H1 (cell line): ENCODE measurements at regions not wholly inside any gene's neighbourhood (a gene's known extent, or its start where the extent isn't known, plus 50 kb on each side); places are given as distances from the start of the nearest gene placed in this dataset.

ENCODE experiments used
- CTCF ChIA-PET: fragments of 300-600 bp; sonication (Branson Sonifier 250); formaldehyde crosslinking; loops from one replicate; lab custom pipeline; 2021; ENCODE audit not compliant: partially characterized antibody; lab: Charles Lee
- POLR2A ChIA-PET: fragments of 300-600 bp; sonication (Branson Sonifier 250); formaldehyde crosslinking; loops from one replicate; lab custom pipeline; 2021; ENCODE audit warnings: inconsistent platforms; ENCODE audit not compliant: partially characterized antibody; lab: Charles Lee
- DNase-seq, 2 experiments: peaks; one replicate each; pipeline versions ENCODE4 v3.0.0 to v3.0.0-alpha.2; 2010 to 2022; ENCODE audit warnings: low spot score in 2 of 2, low read depth in 1 of 2, mixed read lengths in 1 of 2
- FAIRE-seq: peaks from 2 replicates; lab custom pipeline; 2011; peaks lifted over from hg19 to GRCh38; lab: Jason Lieb, UNC
- H2AFZ ChIP-seq: 2 replicates; pipeline ENCODE4 v1.8.1; 2012; ENCODE audit warnings: low read length, inconsistent platforms
- H2AK5ac ChIP-seq: 2 replicates; pipeline ENCODE4 v1.6.1; 2013; ENCODE audit warnings: low read depth, low read length
- H2BK120ac ChIP-seq: replicated peaks from 2 replicates; pipeline ENCODE3; 2013; ENCODE audit warnings: low read depth, low read length, inconsistent platforms
- H2BK12ac ChIP-seq: 2 replicates; pipeline ENCODE4 v1.6.1; 2013; ENCODE audit warnings: low read depth, low read length
- H2BK15ac ChIP-seq: 2 replicates; pipeline ENCODE4 v1.6.1; 2013; ENCODE audit warnings: low read length
- H2BK20ac ChIP-seq: 2 replicates; pipeline ENCODE4 v1.6.1; 2013; ENCODE audit warnings: low read length
- H2BK5ac ChIP-seq: 2 replicates; pipeline ENCODE4 v1.6.1; 2013; ENCODE audit warnings: low read depth, low read length
- H3K14ac ChIP-seq: 2 replicates; pipeline ENCODE4 v1.6.1; 2013; ENCODE audit warnings: inconsistent platforms; ENCODE audit not compliant: insufficient read length
- H3K18ac ChIP-seq: 2 replicates; pipeline ENCODE4 v1.6.1; 2013; ENCODE audit warnings: low read length; ENCODE audit errors: extremely low read depth
- H3K23ac ChIP-seq: 2 replicates; pipeline ENCODE4 v1.6.1; 2013; ENCODE audit warnings: inconsistent platforms; ENCODE audit not compliant: insufficient read length
- H3K23me2 ChIP-seq: 2 replicates; pipeline ENCODE4 v1.6.1; 2013; ENCODE audit warnings: low read depth, low read length
- H3K27ac ChIP-seq: 2 replicates; pipeline ENCODE4 v1.6.1; 2011; ENCODE audit warnings: low read depth, low read length, inconsistent platforms
- H3K27me3 ChIP-seq, 4 experiments: replicated peaks in 1 of 4; 1 replicate in 1 of 4; 2 replicates in 3 of 4; pipeline versions ENCODE4 v1.6.1 to v1.8.1; 2011 to 2013; ENCODE audit warnings: low read length in 3 of 4, mild to moderate bottlenecking in 3 of 4, inconsistent platforms in 2 of 4, mixed read lengths in 2 of 4, moderate library complexity in 1 of 4; ENCODE audit not compliant: control insufficient read depth in 3 of 4, insufficient read depth in 3 of 4; ENCODE audit errors: extremely low read depth in 1 of 4
- H3K36me3 ChIP-seq, 4 experiments: 2 replicates each; pipeline versions ENCODE4 v1.6.1 to v1.8.1; 2011 to 2013; ENCODE audit warnings: mild to moderate bottlenecking in 4 of 4, low read length in 3 of 4, moderate library complexity in 2 of 4, control low read depth in 1 of 4, inconsistent platforms in 1 of 4; ENCODE audit not compliant: insufficient read depth in 4 of 4, control insufficient read depth in 2 of 4
- H3K4ac ChIP-seq: replicated peaks from 2 replicates; pipeline ENCODE3; 2013; ENCODE audit warnings: low read length, low read depth, mixed read lengths, inconsistent platforms; ENCODE audit not compliant: insufficient read length
- H3K4me1 ChIP-seq, 4 experiments: replicated peaks in 1 of 4; 1 replicate in 1 of 4; 2 replicates in 3 of 4; pipeline versions ENCODE4 v1.6.1 to v1.8.1; 2011 to 2013; ENCODE audit warnings: low read length in 3 of 4, inconsistent platforms in 2 of 4, mixed read lengths in 1 of 4; ENCODE audit not compliant: insufficient read depth in 4 of 4, control insufficient read depth in 3 of 4
- H3K4me2 ChIP-seq, 2 experiments: 2 replicates each; pipeline versions ENCODE4 v1.6.1 to v1.8.1; 2011 to 2013; ENCODE audit warnings: low read depth in 2 of 2, low read length in 2 of 2, control low read depth in 1 of 2, inconsistent platforms in 1 of 2, mild to moderate bottlenecking in 1 of 2; ENCODE audit not compliant: insufficient read depth in 1 of 2
- H3K4me3 ChIP-seq, 4 experiments: fragments of 200-600, 300-600 bp in 1 of 4; sonication (generic), shearing (Covaris generic), sonication (Bioruptor Twin) in 1 of 4; 2 replicates each; pipeline versions ENCODE4 v1.5.1 to v1.8.1; 2011 to 2016; ENCODE audit warnings: low read length in 4 of 4, low read depth in 3 of 4, control low read depth in 2 of 4, inconsistent platforms in 2 of 4, mild to moderate bottlenecking in 2 of 4, mixed read lengths in 1 of 4, moderate library complexity in 1 of 4; ENCODE audit not compliant: insufficient read depth in 2 of 4; ENCODE audit errors: extremely low read depth in 1 of 4
- H3K56ac ChIP-seq: replicated peaks from 2 replicates; pipeline ENCODE3; 2013; ENCODE audit warnings: low read depth, mild to moderate bottlenecking, mixed read lengths, low read length, inconsistent platforms; ENCODE audit not compliant: insufficient read length
- H3K79me1 ChIP-seq: 2 replicates; pipeline ENCODE4 v1.6.1; 2013; ENCODE audit warnings: low read depth, low read length, control low read depth
- H3K79me2 ChIP-seq, 2 experiments: 2 replicates each; pipeline versions ENCODE4 v1.6.1 to v1.8.1; 2012 to 2013; ENCODE audit warnings: low read length in 2 of 2, mild to moderate bottlenecking in 2 of 2, inconsistent platforms in 1 of 2; ENCODE audit not compliant: insufficient read depth in 2 of 2, control insufficient read depth in 1 of 2
- H3K9ac ChIP-seq, 4 experiments: replicated peaks in 1 of 4; 1 replicate in 1 of 4; 2 replicates in 3 of 4; pipeline versions ENCODE4 v1.6.1 to v1.8.1; 2011 to 2013; ENCODE audit warnings: low read depth in 3 of 4, low read length in 3 of 4, control low read depth in 2 of 4, mild to moderate bottlenecking in 2 of 4, moderate library complexity in 2 of 4, inconsistent platforms in 1 of 4; ENCODE audit errors: extremely low read depth in 1 of 4
- H3K9me3 ChIP-seq, 2 experiments: 2 replicates each; pipeline versions ENCODE4 v1.6.1 to v1.8.1; 2012 to 2013; ENCODE audit warnings: mild to moderate bottlenecking in 2 of 2, moderate library complexity in 2 of 2, control low read depth in 1 of 2, inconsistent platforms in 1 of 2, low read depth in 1 of 2, low read length in 1 of 2, mixed read lengths in 1 of 2; ENCODE audit not compliant: insufficient read depth in 2 of 2
- H4K20me1 ChIP-seq, 2 experiments: replicated peaks in 1 of 2; 2 replicates each; pipeline versions ENCODE3 to v1.8.1; 2011 to 2013; ENCODE audit warnings: inconsistent platforms in 2 of 2, low read length in 2 of 2, mild to moderate bottlenecking in 1 of 2; ENCODE audit not compliant: insufficient read depth in 2 of 2, control insufficient read depth in 1 of 2
- H4K5ac ChIP-seq: 2 replicates; pipeline ENCODE4 v1.6.1; 2013; ENCODE audit warnings: low read length, low read depth, mixed read lengths, inconsistent platforms; ENCODE audit not compliant: insufficient read length
- H4K8ac ChIP-seq: 2 replicates; pipeline ENCODE4 v1.8.0; 2013; ENCODE audit warnings: mild to moderate bottlenecking, moderate library complexity, low read length, inconsistent platforms; ENCODE audit not compliant: insufficient read depth; ENCODE audit errors: extremely low read depth
- H4K91ac ChIP-seq: replicated peaks from 2 replicates; pipeline ENCODE3; 2013; ENCODE audit warnings: low read length, mixed read lengths, inconsistent platforms; ENCODE audit not compliant: insufficient read length
- ATF3 ChIP-seq: IDR thresholded peaks from 2 replicates; pipeline ENCODE4 v1.6.1; 2011; ENCODE audit warnings: low read depth, mild to moderate bottlenecking, low read length; ENCODE audit not compliant: insufficient read depth
- HDAC2 ChIP-seq, 2 experiments: fragments of 300-600 bp in 1 of 2; sonication (generic) in 1 of 2; IDR thresholded peaks; 2 replicates each; pipeline ENCODE4 v1.6.1; 2011 to 2012; ENCODE audit warnings: low read depth in 2 of 2, low read length in 2 of 2, mild to moderate bottlenecking in 2 of 2, moderate library complexity in 2 of 2, borderline replicate concordance in 1 of 2, inconsistent platforms in 1 of 2
- JUN ChIP-seq: IDR thresholded peaks from 2 replicates; pipeline ENCODE4 v1.6.1; 2011; ENCODE audit warnings: low read depth, mild to moderate bottlenecking, improper control_type of control experiment, low read length
- JUND ChIP-seq: IDR thresholded peaks from 2 replicates; pipeline ENCODE4 v1.6.1; 2011; ENCODE audit warnings: mild to moderate bottlenecking, improper control_type of control experiment, low read length
- KDM4A ChIP-seq: IDR thresholded peaks from one replicate; pipeline ENCODE4 v1.7.1; 2012; ENCODE audit warnings: low read depth, mild to moderate bottlenecking, moderate library complexity, low read length, inconsistent platforms; ENCODE audit not compliant: severe bottlenecking
- POLR2A ChIP-seq, 2 experiments: IDR thresholded peaks; 1 replicate in 1 of 2; 2 replicates in 1 of 2; pipeline ENCODE4 v1.6.1; 2011; ENCODE audit warnings: low read depth in 2 of 2, low read length in 2 of 2, mild to moderate bottlenecking in 2 of 2; ENCODE audit errors: control extremely low read depth in 1 of 2
- RAD21 ChIP-seq, 2 experiments: IDR thresholded peaks in 1 of 2; conservative IDR thresholded peaks in 1 of 2; 2 replicates each; pipeline ENCODE4 v1.6.1; 2011; ENCODE audit warnings: low read depth in 2 of 2, low read length in 2 of 2, improper control_type of control experiment in 1 of 2, inconsistent platforms in 1 of 2, mild to moderate bottlenecking in 1 of 2, moderate library complexity in 1 of 2
- RBBP5 ChIP-seq: IDR thresholded peaks from 2 replicates; pipeline ENCODE4 v1.7.1; 2012; ENCODE audit warnings: low read depth, mild to moderate bottlenecking, inconsistent platforms, low read length, moderate library complexity, borderline replicate concordance
- SIRT6 ChIP-seq: IDR thresholded peaks from one replicate; pipeline ENCODE4 v1.7.1; 2012; ENCODE audit warnings: low read length, inconsistent platforms
- SP1 ChIP-seq: IDR thresholded peaks from 2 replicates; pipeline ENCODE4 v1.6.1; 2011; ENCODE audit warnings: low read depth, low read length
- TBP ChIP-seq: IDR thresholded peaks from 2 replicates; pipeline ENCODE4 v1.6.1; 2011; ENCODE audit warnings: low read depth, low read length, improper control_type of control experiment
- TEAD4 ChIP-seq: IDR thresholded peaks from 2 replicates; pipeline ENCODE4 v1.6.1; 2012; ENCODE audit warnings: low read depth, low read length, inconsistent platforms, mixed read lengths
- YY1 ChIP-seq: IDR thresholded peaks from 2 replicates; pipeline ENCODE4 v1.6.1; 2011; ENCODE audit warnings: low read depth, mild to moderate bottlenecking, low read length
- WGBS, 2 experiments: shearing (Covaris generic) in 1 of 2; methylation state at CpG; one replicate each; pipeline versions ENCODE4 v1.1.6 to v1.1.7; 2013 to 2015; ENCODE audit warnings: low lambda C conversion rate in 2 of 2, mixed read lengths in 2 of 2, inconsistent platforms in 1 of 2, low coverage in 1 of 2, missing lambda C conversion rate in 1 of 2; ENCODE audit not compliant: insufficient replicate concordance in 2 of 2, insufficient coverage in 1 of 2, insufficient read length in 1 of 2; ENCODE audit errors: extremely low coverage in 1 of 2, missing lambda C conversion rate in 1 of 2; 5-methylcytosine and 5-hydroxymethylcytosine counted together

DNA sequence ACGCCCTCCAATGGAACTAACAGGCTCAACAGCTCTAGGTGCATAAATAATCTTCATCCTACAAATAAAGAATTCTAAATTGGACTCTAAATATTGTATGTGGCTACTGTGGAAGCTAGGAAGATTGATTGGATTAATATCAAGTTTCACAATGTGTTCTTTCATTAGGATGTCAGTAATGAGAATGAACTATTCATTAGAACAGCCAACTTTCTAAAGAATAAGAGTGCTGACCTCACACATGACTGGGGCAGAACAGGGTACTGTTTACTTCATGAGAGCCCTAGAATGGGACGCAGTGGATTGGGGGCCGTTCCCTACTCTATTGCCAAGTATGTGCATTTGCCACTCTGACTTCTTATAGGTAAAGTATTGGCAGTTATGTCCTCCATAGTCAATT lies 528.2 kb upstream of the RBFOX1 start:
- Histone ChIP-seq H3K23me2 (no peaks in the 10 kb centered on the region), H4K91ac (no peak overlapping the region), H4K5ac (no peak overlapping the region), H3K4me1 (no peaks in the 10 kb centered on the region), H4K8ac (no peak overlapping the region), H3K9me3 (0 out of 4 replicates have a peak, but pooled peaks cover 0 to 4% of the 10 kb centered on the region in 2 experiments), H3K23ac (no peak overlapping the region), H3K79me1 (no peaks in the 10 kb centered on the region), H3K36me3 (no peaks in the 10 kb centered on the region), H3K56ac (no peak overlapping the region), H3K18ac (no peak overlapping the region), H2AK5ac (no peak overlapping the region), H2BK15ac (no peak overlapping the region), H3K79me2 (no peaks in the 10 kb centered on the region), H3K4me2 (no peak overlapping the region), H2BK12ac (no peak overlapping the region), H3K27ac (no peak overlapping the region), H2BK20ac (no peak overlapping the region), H2AFZ (no peak overlapping the region), H3K14ac (no peak overlapping the region), H3K4ac (no peak overlapping the region), H2BK120ac (no peak overlapping the region), H3K4me3 (no peak overlapping the region), H2BK5ac (no peak overlapping the region), H4K20me1 (no peaks in the 10 kb centered on the region), H3K27me3 (peaks cover 0 to 1% (median 0%) of the 10 kb centered on the region in 4 experiments; a peak in 1 of 7 replicates), H3K9ac (no peak overlapping the region)
- POLR2A ChIA-PET: no interaction called here
- DNase-seq (no peak), FAIRE-seq (no peak)
- CTCF ChIA-PET: interaction anchor here (0.6 kb wide), 1 partner anchor 120 kb away, joined by 3 read pairs; no protein-coding TSS in a partner anchor
- TF ChIP-seq RBBP5: no peak
- no peak for TF ChIP-seq YY1
- no peak for TF ChIP-seq ATF3
- no peak for TF ChIP-seq JUN
- no peak for TF ChIP-seq HDAC2 (IDR thresholded peaks at IDR 0.05; ENCODE audit: borderline replicate concordance in 1 of 2, low read depth in 2 of 2, low read length in 2 of 2)
- no peak for TF ChIP-seq KDM4A
- TF ChIP-seq SIRT6: no peak
- TF ChIP-seq TEAD4: no peak
- no peak for TF ChIP-seq JUND
- no peak for TF ChIP-seq POLR2A (IDR thresholded peaks at IDR 0.05; ENCODE audit: control extremely low read depth in 1 of 2, low read depth in 2 of 2, low read length in 2 of 2)
- TF ChIP-seq TBP: no peak
- TF ChIP-seq SP1: no peak
- no peak for TF ChIP-seq RAD21 (IDR thresholded peaks at IDR 0.05 in 1 of 2, conservative IDR thresholded peaks at IDR 0.05 in 1 of 2; ENCODE audit: low read depth in 2 of 2, low read length in 2 of 2)
- 96% methylated on average over 3 of the region's 3 CpGs; no CpG with 5 or more reads in 1 of the 2 experiments for WGBS, 2 experiments
